ENCODE measurements at regions not wholly inside any gene's neighbourhood (a gene's known extent, or its start where the extent isn't known, plus 50 kb on each side); places are given as distances from the start of the nearest gene placed in this dataset.

DNA sequence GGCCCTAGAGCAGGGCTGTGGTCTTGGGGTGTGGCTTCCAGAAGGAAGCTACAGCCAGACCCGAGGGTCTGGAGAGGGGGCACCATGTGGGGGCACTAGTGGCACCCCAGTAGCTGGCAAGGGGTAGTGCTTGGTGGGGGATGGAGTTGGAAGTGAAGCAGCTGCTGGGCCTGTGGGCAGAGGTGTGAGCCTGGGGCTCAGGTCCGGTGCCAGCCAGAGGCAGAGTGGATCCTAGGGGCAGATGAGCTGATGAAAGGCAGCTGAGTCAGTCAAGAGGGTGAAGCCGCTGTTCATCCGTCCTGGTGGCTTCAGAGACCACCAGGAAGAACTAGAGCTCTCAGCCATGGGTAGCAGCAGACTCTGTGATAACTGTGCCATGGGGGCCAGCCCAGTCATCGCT, 172.6 kb downstream of the TBC1D2B start:
- TF ChIP-seq SIN3A (IDR thresholded peaks at IDR 0.05; ENCODE audit: borderline replicate concordance, insufficient read depth, low read depth, low read length) (no peak), POLR2AphosphoS5 (IDR thresholded peaks at IDR 0.05; ENCODE audit: low read depth, low read length) (no peak)
- TF ChIP-seq, protein P1, sequence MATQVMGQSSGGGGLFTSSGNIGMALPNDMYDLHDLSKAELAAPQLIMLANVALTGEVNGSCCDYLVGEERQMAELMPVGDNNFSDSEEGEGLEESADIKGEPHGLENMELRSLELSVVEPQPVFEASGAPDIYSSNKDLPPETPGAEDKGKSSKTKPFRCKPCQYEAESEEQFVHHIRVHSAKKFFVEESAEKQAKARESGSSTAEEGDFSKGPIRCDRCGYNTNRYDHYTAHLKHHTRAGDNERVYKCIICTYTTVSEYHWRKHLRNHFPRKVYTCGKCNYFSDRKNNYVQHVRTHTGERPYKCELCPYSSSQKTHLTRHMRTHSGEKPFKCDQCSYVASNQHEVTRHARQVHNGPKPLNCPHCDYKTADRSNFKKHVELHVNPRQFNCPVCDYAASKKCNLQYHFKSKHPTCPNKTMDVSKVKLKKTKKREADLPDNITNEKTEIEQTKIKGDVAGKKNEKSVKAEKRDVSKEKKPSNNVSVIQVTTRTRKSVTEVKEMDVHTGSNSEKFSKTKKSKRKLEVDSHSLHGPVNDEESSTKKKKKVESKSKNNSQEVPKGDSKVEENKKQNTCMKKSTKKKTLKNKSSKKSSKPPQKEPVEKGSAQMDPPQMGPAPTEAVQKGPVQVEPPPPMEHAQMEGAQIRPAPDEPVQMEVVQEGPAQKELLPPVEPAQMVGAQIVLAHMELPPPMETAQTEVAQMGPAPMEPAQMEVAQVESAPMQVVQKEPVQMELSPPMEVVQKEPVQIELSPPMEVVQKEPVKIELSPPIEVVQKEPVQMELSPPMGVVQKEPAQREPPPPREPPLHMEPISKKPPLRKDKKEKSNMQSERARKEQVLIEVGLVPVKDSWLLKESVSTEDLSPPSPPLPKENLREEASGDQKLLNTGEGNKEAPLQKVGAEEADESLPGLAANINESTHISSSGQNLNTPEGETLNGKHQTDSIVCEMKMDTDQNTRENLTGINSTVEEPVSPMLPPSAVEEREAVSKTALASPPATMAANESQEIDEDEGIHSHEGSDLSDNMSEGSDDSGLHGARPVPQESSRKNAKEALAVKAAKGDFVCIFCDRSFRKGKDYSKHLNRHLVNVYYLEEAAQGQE (IDR thresholded peaks at IDR 0.05; ENCODE audit: insufficient read depth in 1 of 2, low read depth in 2 of 2, low read length in 1 of 2) = no peak
- TF ChIP-seq, protein P2, sequence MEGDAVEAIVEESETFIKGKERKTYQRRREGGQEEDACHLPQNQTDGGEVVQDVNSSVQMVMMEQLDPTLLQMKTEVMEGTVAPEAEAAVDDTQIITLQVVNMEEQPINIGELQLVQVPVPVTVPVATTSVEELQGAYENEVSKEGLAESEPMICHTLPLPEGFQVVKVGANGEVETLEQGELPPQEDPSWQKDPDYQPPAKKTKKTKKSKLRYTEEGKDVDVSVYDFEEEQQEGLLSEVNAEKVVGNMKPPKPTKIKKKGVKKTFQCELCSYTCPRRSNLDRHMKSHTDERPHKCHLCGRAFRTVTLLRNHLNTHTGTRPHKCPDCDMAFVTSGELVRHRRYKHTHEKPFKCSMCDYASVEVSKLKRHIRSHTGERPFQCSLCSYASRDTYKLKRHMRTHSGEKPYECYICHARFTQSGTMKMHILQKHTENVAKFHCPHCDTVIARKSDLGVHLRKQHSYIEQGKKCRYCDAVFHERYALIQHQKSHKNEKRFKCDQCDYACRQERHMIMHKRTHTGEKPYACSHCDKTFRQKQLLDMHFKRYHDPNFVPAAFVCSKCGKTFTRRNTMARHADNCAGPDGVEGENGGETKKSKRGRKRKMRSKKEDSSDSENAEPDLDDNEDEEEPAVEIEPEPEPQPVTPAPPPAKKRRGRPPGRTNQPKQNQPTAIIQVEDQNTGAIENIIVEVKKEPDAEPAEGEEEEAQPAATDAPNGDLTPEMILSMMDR (IDR thresholded peaks at IDR 0.05) = no peak

All from Panc1 (cell line).